ENCODE measurements at regions not wholly inside any gene's neighbourhood (a gene's known extent, or its start where the extent isn't known, plus 50 kb on each side); places are given as distances from the start of the nearest gene placed in this dataset.

DNA sequence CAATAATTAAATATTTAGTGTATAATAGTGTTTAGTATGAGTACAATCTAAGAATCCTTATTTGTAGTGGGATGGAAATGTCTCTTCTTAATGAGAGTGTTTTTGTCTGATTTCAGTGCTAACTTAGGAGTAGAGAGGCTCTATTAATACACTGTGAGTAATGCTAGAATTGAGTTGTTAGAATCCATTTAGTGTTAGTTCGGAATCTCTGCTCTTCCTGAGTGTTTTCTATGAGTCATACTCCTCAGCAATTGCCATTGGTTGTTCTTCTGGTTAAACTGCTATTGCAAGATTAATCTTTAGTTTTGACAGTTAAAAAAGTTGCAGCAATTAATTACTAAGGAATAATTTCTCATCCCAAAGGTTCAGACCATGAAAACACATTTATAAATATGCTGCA, 828.6 kb upstream of the POU3F3 start:
- Histone ChIP-seq H2BK15ac (ENCODE audit: low read length) (no peak overlapping the region), H3K4me3 (ENCODE audit: extremely low read depth in 1 of 4, insufficient read depth in 2 of 4, low read depth in 3 of 4, low read length in 4 of 4) (no peak overlapping the region), H3K23ac (ENCODE audit: insufficient read length) (no peak overlapping the region), H4K91ac (replicated peaks; ENCODE audit: insufficient read length, low read length) (no peak overlapping the region), H2BK5ac (ENCODE audit: low read depth, low read length) (no peak overlapping the region), H2BK12ac (ENCODE audit: low read depth, low read length) (no peak overlapping the region), H2BK20ac (ENCODE audit: low read length) (no peak overlapping the region), H3K18ac (ENCODE audit: extremely low read depth, low read length) (no peak overlapping the region), H3K9me3 (ENCODE audit: insufficient read depth in 2 of 2, low read depth in 1 of 2, low read length in 1 of 2) (no peaks in the 10 kb centered on the region), H2BK120ac (replicated peaks; ENCODE audit: low read depth, low read length) (no peak overlapping the region), H2AFZ (ENCODE audit: low read length) (no peak overlapping the region), H3K9ac (replicated peaks in 1 of 4; ENCODE audit: extremely low read depth in 1 of 4, low read depth in 3 of 4, low read length in 3 of 4) (no peak overlapping the region), H3K27ac (ENCODE audit: low read depth, low read length) (no peak overlapping the region), H3K4me2 (ENCODE audit: insufficient read depth in 1 of 2, low read depth in 2 of 2, low read length in 2 of 2) (no peak overlapping the region), H3K79me1 (ENCODE audit: low read depth, low read length) (no peaks in the 10 kb centered on the region), H3K23me2 (ENCODE audit: low read depth, low read length) (no peaks in the 10 kb centered on the region), H3K56ac (replicated peaks; ENCODE audit: insufficient read length, low read depth, low read length) (no peak overlapping the region), H3K79me2 (ENCODE audit: control insufficient read depth in 1 of 2, insufficient read depth in 2 of 2, low read length in 2 of 2) (no peaks in the 10 kb centered on the region), H4K8ac (ENCODE audit: extremely low read depth, insufficient read depth, low read length) (no peak overlapping the region), H2AK5ac (ENCODE audit: low read depth, low read length) (no peak overlapping the region), H4K5ac (ENCODE audit: insufficient read length, low read depth, low read length) (no peak overlapping the region), H3K4ac (replicated peaks; ENCODE audit: insufficient read length, low read depth, low read length) (no peak overlapping the region), H3K36me3 (ENCODE audit: control insufficient read depth in 2 of 4, insufficient read depth in 4 of 4, low read length in 3 of 4) (no peaks in the 10 kb centered on the region), H3K27me3 (replicated peaks in 1 of 4; ENCODE audit: control insufficient read depth in 3 of 4, extremely low read depth in 1 of 4, insufficient read depth in 3 of 4, low read length in 3 of 4) (no peaks in the 10 kb centered on the region), H3K14ac (ENCODE audit: insufficient read length) (no peak overlapping the region), H4K20me1 (replicated peaks in 1 of 2; ENCODE audit: control insufficient read depth in 1 of 2, insufficient read depth in 2 of 2, low read length in 2 of 2) (no peaks in the 10 kb centered on the region), H3K4me1 (replicated peaks in 1 of 4; ENCODE audit: control insufficient read depth in 3 of 4, insufficient read depth in 4 of 4, low read length in 3 of 4) (peaks cover 2 to 10% (median 4%) of the 10 kb centered on the region in 4 experiments; a peak in 5 of 7 replicates)
- POLR2A ChIA-PET (ENCODE audit: partially characterized antibody), result no interaction called here
- FAIRE-seq (no peak), DNase-seq (ENCODE audit: low read depth in 1 of 2, low spot score in 2 of 2) (no peak)
- CTCF ChIA-PET (ENCODE audit: partially characterized antibody), result no interaction called here
- TF ChIP-seq KDM5A (IDR thresholded peaks at IDR 0.05; ENCODE audit: low read length), result no peak
- TF ChIP-seq, protein P1, sequence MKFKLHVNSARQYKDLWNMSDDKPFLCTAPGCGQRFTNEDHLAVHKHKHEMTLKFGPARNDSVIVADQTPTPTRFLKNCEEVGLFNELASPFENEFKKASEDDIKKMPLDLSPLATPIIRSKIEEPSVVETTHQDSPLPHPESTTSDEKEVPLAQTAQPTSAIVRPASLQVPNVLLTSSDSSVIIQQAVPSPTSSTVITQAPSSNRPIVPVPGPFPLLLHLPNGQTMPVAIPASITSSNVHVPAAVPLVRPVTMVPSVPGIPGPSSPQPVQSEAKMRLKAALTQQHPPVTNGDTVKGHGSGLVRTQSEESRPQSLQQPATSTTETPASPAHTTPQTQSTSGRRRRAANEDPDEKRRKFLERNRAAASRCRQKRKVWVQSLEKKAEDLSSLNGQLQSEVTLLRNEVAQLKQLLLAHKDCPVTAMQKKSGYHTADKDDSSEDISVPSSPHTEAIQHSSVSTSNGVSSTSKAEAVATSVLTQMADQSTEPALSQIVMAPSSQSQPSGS (IDR thresholded peaks at IDR 0.05; ENCODE audit: low read length), result no peak
- TF ChIP-seq NANOG (IDR thresholded peaks at IDR 0.05; ENCODE audit: insufficient read depth, low read depth, low read length, poor library complexity, severe bottlenecking), result no peak
- TF ChIP-seq TCF12 (IDR thresholded peaks at IDR 0.05; ENCODE audit: low read depth, low read length), result no peak
- no peak for TF ChIP-seq CBX8 (IDR thresholded peaks at IDR 0.05; ENCODE audit: borderline replicate concordance, low read depth, low read length)
- no peak for TF ChIP-seq GTF2F1 (IDR thresholded peaks at IDR 0.05; ENCODE audit: borderline replicate concordance, low read depth, low read length)
- no peak for TF ChIP-seq CBX5 (IDR thresholded peaks at IDR 0.05; ENCODE audit: low read depth, low read length)
- TF ChIP-seq, protein P2, sequence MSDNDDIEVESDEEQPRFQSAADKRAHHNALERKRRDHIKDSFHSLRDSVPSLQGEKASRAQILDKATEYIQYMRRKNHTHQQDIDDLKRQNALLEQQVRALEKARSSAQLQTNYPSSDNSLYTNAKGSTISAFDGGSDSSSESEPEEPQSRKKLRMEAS (IDR thresholded peaks at IDR 0.05), result no peak
- TF ChIP-seq POU5F1 (IDR thresholded peaks at IDR 0.05; ENCODE audit: low read depth, low read length), result no peak
- no peak for TF ChIP-seq EGR1 (IDR thresholded peaks at IDR 0.05; ENCODE audit: borderline replicate concordance, low read depth, low read length)
- TF ChIP-seq GABPA (IDR thresholded peaks at IDR 0.05; ENCODE audit: borderline replicate concordance, insufficient read depth, low read length), result no peak
- TF ChIP-seq ASH2L (IDR thresholded peaks at IDR 0.05; ENCODE audit: low read length), result no peak
- 89% methylated on average over 1 of the region's 1 CpG; no CpG with 5 or more reads in 1 of the 2 experiments for WGBS, 2 experiments (ENCODE audit: extremely low coverage in 1 of 2, insufficient coverage in 1 of 2, insufficient read length in 1 of 2, insufficient replicate concordance in 2 of 2, low coverage in 1 of 2, low lambda C conversion rate in 2 of 2, missing lambda C conversion rate in 1 of 2)

Measured in H1 (cell line).